GM18909 (cell line): ENCODE measurements at regions not wholly inside any gene's neighbourhood (a gene's known extent, or its start where the extent isn't known, plus 50 kb on each side); places are given as distances from the start of the nearest gene placed in this dataset.

ENCODE experiments used
- ATAC-seq: cut with Tn5 transposase; IDR thresholded peaks from one replicate; pipeline ENCODE4 v1.9.1; 2021; ENCODE audit warnings: mild to moderate bottlenecking; ENCODE audit not compliant: unreplicated experiment, poor library complexity

- no peak for ATAC-seq
Measured at GRCh38 chr1:163785868-163786405, 464.2 kb downstream of the NUF2 start.

- no peak for ATAC-seq
Measured at GRCh38 chr1:163789911-163790310, 468.2 kb downstream of the NUF2 start.

DNA sequence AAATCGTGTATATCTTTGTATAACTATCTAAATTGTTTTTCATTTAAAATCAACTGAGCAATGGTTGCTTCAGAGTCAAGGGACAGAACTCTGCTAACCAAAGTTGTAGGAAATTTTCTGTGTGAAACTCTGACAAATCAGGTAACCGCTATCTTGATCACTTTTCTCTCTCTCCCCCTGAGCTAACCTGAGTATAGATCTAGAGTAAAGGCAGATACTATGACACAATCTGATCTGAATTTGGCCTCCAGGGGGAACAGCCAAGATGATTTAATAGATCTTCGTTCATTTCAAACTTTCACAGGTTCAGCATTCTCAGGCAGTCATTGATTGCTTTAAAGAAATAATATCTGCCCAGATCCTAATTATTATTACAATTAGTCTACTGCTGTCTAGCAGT is 472.8 kb downstream of the NUF2 start:
- ATAC-seq, result no peak

- no peak for ATAC-seq
Measured at GRCh38 chr1:163796394-163796821, 474.7 kb downstream of the NUF2 start.

GRCh38 chr1:163797816-163798215 is 476.1 kb downstream of the NUF2 start:
- no peak for ATAC-seq

- ATAC-seq, result no peak
Measured at GRCh38 chr1:163799190-163799805, 477.5 kb downstream of the NUF2 start.

- no peak for ATAC-seq
Measured at GRCh38 chr1:163807331-163808049, 485.7 kb downstream of the NUF2 start.

- ATAC-seq, result no peak
Measured at GRCh38 chr1:163813251-163813650, 491.5 kb downstream of the NUF2 start.

DNA sequence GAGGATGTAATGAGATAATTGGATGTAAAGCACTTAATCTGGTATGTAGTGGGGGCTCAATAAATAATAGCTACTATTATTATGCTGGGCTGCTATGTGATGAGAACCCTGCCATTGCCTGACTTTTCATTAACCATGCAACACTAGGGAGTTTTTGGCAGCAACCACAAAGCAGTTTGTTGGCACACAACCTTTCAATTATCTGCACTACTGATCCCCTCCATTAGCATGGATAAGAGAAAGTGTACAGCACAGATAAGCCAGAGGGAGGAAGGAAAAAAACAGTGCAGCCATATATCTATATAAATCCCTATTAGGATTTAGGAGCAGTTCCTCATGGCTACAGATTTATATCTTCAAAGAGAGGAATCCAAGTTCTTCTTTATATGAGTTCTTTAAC is 498.5 kb downstream of the NUF2 start:
- ATAC-seq, result no peak

DNA sequence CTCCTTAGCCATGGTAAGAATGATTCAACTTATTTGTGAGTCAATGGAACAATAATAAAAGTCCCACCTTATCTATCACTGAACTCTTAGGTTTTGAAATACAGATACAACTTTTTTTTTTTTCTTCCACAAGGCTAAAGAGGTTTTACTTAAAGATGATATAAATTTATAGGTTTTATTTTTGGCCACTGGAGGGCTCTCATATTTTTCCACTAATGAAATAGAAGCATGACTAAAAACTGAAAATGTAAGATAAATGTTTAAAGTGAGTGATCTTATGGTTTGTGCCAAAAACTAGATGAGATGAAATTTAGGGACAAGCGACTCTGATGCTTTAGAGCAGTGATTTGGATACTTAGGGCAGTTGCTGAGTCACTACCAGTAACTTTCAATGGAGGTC is 499.0 kb downstream of the NUF2 start:
- ATAC-seq, result no peak

DNA sequence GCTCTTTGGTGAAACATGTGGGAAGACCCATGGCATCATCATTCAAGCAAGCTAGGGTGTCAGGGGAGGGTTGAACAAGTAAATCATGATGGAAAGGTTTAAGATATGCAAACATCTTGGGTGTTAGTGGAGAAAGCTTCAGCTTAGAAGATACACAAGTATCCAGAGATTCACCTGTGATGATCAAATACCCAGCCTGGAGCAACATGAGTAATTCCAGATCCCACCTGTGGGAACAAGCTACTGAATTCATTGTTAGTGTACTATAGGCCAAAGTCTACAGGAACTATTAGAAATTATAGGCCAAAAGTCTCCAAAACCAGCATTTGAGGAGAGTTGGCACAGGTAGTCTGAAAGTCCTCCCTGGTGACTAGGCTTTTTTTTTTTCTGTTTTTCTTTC is 499.9 kb downstream of the NUF2 start:
- ATAC-seq, result no peak

- no peak for ATAC-seq
Measured at GRCh38 chr1:163823017-163823416, 501.3 kb downstream of the NUF2 start.

DNA sequence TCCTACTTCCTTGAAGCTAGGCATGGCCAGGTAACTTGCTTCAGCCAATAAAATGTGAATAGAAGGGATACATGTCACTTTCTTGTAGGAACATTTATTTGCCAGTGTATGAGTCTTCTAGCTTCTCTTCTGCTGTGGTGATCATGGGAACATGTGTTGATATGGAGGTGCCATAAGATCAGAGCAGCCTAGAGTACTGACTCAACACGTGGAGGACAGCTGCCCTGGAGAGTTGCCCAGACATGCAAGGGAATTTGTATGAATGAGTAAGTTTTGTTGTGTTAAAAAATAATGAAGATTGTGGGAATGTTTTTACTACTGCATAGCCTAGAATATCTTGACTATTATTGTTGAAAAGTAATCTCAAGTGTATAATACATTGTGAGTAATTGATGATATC is 502.3 kb downstream of the NUF2 start:
- ATAC-seq, result no peak

DNA sequence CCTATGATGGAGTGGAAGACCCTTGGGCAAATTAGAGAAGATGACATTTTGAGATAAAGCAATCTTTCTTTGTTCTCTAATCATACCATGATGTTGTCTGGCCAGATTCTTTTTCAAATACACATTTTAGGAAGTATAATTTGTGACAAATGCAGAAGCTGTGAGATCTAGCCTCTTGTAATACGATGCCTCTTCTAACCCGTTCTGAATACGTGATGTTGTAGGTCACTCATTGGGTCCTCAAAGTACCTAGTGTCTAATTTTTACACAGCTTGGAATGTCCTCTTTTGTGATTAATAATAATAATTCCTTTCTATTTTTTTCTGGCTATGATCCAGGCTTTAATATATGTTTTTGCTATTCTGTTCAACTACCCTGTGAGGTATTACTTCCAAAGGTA is 502.7 kb downstream of the NUF2 start:
- ATAC-seq, result no peak

DNA sequence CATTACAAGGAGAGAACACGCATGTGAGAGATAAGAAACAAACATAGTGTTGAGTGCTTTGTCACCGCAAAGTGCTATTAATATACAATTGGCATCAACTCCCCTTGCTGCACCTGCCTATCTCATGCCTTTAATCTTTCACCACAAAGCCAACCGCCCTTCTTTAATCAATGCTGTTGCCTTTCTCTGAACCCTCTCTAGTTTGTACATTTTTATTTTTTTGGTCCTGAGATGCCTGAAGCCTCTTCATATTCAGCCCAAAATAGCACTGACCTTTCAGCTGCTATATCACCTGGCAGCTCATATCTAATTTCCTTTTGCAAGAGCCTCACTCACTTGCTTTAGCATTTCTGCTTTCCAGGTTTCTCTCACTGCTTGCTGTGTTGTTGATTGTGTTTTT is 504.7 kb downstream of the NUF2 start:
- ATAC-seq, result no peak

- ATAC-seq, result no peak
Measured at GRCh38 chr1:163834778-163835177, 513.0 kb downstream of the NUF2 start.

- no peak for ATAC-seq
Measured at GRCh38 chr1:163836481-163836880, 514.7 kb downstream of the NUF2 start.

DNA sequence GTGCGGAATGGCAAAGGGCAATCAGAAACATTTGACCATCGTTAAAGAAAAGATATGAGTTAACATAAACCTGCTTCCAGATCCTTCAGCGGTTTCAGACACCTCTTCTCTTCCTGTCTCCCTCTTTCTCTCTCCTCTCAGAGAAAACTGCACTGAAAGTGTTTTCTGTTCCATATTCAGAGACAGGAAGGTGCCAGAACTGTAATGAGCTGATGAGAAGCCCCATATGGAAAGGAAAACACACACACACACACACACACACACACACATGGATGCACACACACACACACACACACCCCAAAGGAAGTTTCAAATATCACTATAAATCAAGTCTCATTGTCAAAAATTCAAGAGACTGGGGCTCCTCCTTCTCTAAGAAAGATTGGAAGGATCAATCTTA is 515.5 kb downstream of the NUF2 start:
- no peak for ATAC-seq

GRCh38 chr1:163842571-163842970 is 520.8 kb downstream of the NUF2 start:
- no peak for ATAC-seq

DNA sequence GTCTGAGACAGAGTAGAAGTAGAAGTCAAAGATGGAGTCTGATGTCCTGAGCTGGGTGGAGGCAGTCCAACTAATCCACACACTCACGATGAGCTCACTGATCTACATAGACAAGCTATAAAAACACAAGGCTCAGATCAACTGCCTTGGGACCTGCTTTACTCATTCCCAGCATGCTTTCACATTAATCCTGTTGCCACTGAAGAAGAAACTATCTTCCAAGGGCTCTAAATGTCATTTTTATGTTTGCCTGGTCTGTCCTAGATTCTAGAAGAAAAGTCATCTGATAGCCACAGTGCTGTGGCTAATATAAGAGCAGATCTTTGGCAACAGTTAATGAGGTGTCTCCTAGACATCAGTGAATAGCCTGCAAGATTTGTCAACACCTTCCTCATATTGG is 522.7 kb downstream of the NUF2 start:
- no peak for ATAC-seq

- no peak for ATAC-seq
Measured at GRCh38 chr1:163845279-163845678, 523.5 kb downstream of the NUF2 start.

- ATAC-seq, result no peak
Measured at GRCh38 chr1:163863731-163864130, 542.0 kb downstream of the NUF2 start.
